K562 (cell line): ENCODE measurements at regions not wholly inside any gene's neighbourhood (a gene's known extent, or its start where the extent isn't known, plus 50 kb on each side); places are given as distances from the start of the nearest gene placed in this dataset.

Source experiments
- ATAC-seq: fragments of 200-7000 bp; cut with Tn5 transposase; 3 replicates; pipeline ENCODE4 v1.9.1; 2020; ENCODE audit warnings: moderate library complexity
- BruUV-seq: library from RNA; stranded (reverse); fragments of 400-500 nt; replicated peaks from 2 replicates; lab custom pipeline; 2021; lab: Mats Ljungman, UMichigan
- CTCF ChIA-PET: fragments of 300-600 bp; formaldehyde crosslinking; extraction: SDS; loops from one replicate; lab custom pipeline; 2021; ENCODE audit warnings: low intra/inter-chr PET ratio; lab: Yijun Ruan, JAX
- POLR2A ChIA-PET: fragments of 300-600, 350-650 bp; sonication (Branson Sonifier 250); formaldehyde crosslinking; extraction: SDS; loops from one replicate; lab custom pipeline; 2021; ENCODE audit warnings: antibody characterized with exemption, inconsistent platforms; lab: Yijun Ruan, JAX
- DNase-seq, 4 experiments: peaks; one replicate each; pipeline versions ENCODE4 v3.0.0 to v3.0.0-alpha.2; 2011 to 2018; ENCODE audit warnings: low spot score in 3 of 4, mixed read lengths in 3 of 4; ENCODE audit errors: extremely low read depth in 1 of 4
- FAIRE-seq: peaks from 2 replicates; lab custom pipeline; 2011; peaks lifted over from hg19 to GRCh38; lab: Jason Lieb, UNC
- H2AFZ ChIP-seq: 2 replicates; pipeline ENCODE4 v1.6.0; 2011; ENCODE audit warnings: low read depth, low read length, control low read depth, inconsistent platforms
- H3K27ac ChIP-seq: fragments of 200-600 bp; 3 replicates; pipeline ENCODE4 v1.8.0; 2011; ENCODE audit warnings: low read depth, mild to moderate bottlenecking, control low read depth, inconsistent platforms, low read length, moderate library complexity, mixed read lengths; ENCODE audit errors: extremely low read depth
- H3K27me3 ChIP-seq, 2 experiments: fragments of 300-600 bp in 1 of 2; 2 replicates in 1 of 2; 3 replicates in 1 of 2; pipeline versions ENCODE4 v1.6.0 to v1.8.0; 2011; ENCODE audit warnings: inconsistent platforms in 2 of 2, low read length in 2 of 2, mild to moderate bottlenecking in 1 of 2, mixed read lengths in 1 of 2, moderate library complexity in 1 of 2; ENCODE audit not compliant: control insufficient read depth in 2 of 2, insufficient read depth in 2 of 2
- H3K36me3 ChIP-seq: fragments of 300-600 bp; 3 replicates; pipeline ENCODE4 v1.8.0; 2011; ENCODE audit warnings: mild to moderate bottlenecking, low read length, inconsistent platforms; ENCODE audit not compliant: control insufficient read depth, insufficient read depth
- H3K4me1 ChIP-seq, 2 experiments: fragments of 200-600 bp in 1 of 2; replicated peaks in 1 of 2; 2 replicates in 1 of 2; 3 replicates in 1 of 2; pipeline versions ENCODE4 v1.5.1 to v1.8.0; 2011; ENCODE audit warnings: inconsistent platforms in 2 of 2, low read length in 2 of 2, mild to moderate bottlenecking in 1 of 2, mixed read lengths in 1 of 2, moderate library complexity in 1 of 2; ENCODE audit not compliant: control insufficient read depth in 2 of 2, insufficient read depth in 2 of 2
- H3K4me2 ChIP-seq: 2 replicates; pipeline ENCODE4 v1.6.1; 2011; ENCODE audit warnings: low read length, control low read depth, inconsistent platforms, mixed read lengths; ENCODE audit not compliant: insufficient read depth
- H3K4me3 ChIP-seq: fragments of 200-600 bp; sonication (generic), shearing (Covaris generic); 2 replicates; pipeline ENCODE4 v1.5.1; 2016; ENCODE audit warnings: control low read depth, inconsistent platforms
- H3K79me2 ChIP-seq: fragments of 200-600 bp; 3 replicates; pipeline ENCODE4 v1.8.0; 2011; ENCODE audit warnings: low read length, inconsistent platforms; ENCODE audit not compliant: control insufficient read depth, insufficient read depth
- H3K9ac ChIP-seq, 2 experiments: 2 replicates each; pipeline versions ENCODE4 v1.6.0 to v1.6.1; 2011; ENCODE audit warnings: low read depth in 2 of 2, low read length in 2 of 2, control low read depth in 1 of 2, inconsistent platforms in 1 of 2, mild to moderate bottlenecking in 1 of 2, mixed read lengths in 1 of 2; ENCODE audit not compliant: insufficient read depth in 1 of 2
- H3K9me1 ChIP-seq: one replicate; pipeline ENCODE4 v1.6.0; 2011; ENCODE audit warnings: inconsistent platforms, mild to moderate bottlenecking, low read length, moderate library complexity; ENCODE audit not compliant: control insufficient read depth, insufficient read depth
- H3K9me3 ChIP-seq: replicated peaks from 2 replicates; pipeline ENCODE4 v1.5.1; 2011; ENCODE audit warnings: low read depth, low read length, inconsistent platforms; ENCODE audit not compliant: control insufficient read depth, insufficient read depth
- H4K20me1 ChIP-seq: replicated peaks from 2 replicates; pipeline ENCODE4 v1.6.1; 2011; ENCODE audit warnings: low read length, inconsistent platforms, mixed read lengths; ENCODE audit not compliant: control insufficient read depth, insufficient read depth
- GTF2E2 ChIP-seq: fragments of 200-800 bp; sonication (Bioruptor generic); IDR thresholded peaks from 2 replicates; pipeline ENCODE4 v1.6.1; 2016; ENCODE audit warnings: missing genetic modification characterization, missing compliant biosample characterization
- PCBP2 ChIP-seq: fragments of 200-400 bp; formaldehyde crosslinking; IDR thresholded peaks from 2 replicates; pipeline ENCODE4 v1.6.1; 2018; ENCODE audit warnings: low read length, low read depth, mild to moderate bottlenecking, moderate library complexity; ENCODE audit not compliant: poor library complexity, severe bottlenecking
- USF2 ChIP-seq: sonication (generic); formaldehyde crosslinking; IDR thresholded peaks from 2 replicates; pipeline ENCODE4 v1.5.0; 2020; ENCODE audit warnings: missing genetic modification reagents
- WGBS: fragments of 100-300 bp; shearing (Covaris generic); methylation state at CpG from one replicate; pipeline ENCODE4 v1.1.6; 2016; ENCODE audit warnings: low coverage, mixed read lengths; ENCODE audit not compliant: insufficient coverage; ENCODE audit errors: missing lambda C conversion rate; 5-methylcytosine and 5-hydroxymethylcytosine counted together
- in situ Hi-C: fragments of 300-500 bp; cut with MboI; formaldehyde crosslinking; loops from 4 replicates; pipeline ENCODE4 v1.15.0; 2018; ENCODE audit warnings: inconsistent platforms, mixed read lengths
- intact Hi-C: fragments of 100-400 bp; cut with micrococcal nuclease; formaldehyde crosslinking; loops from 2 replicates; pipeline ENCODE4 v1.14.2; 2022
- TF ChIP-seq, protein P1 (sequence below): sonication (generic); formaldehyde crosslinking; IDR thresholded peaks from 2 replicates; pipeline ENCODE4 v1.9.0; 2022; ENCODE audit warnings: mild to moderate bottlenecking, missing genetic modification reagents

GRCh38 chr20:48209102-48209501 lies 423.8 kb upstream of the SULF2 start:
- H3K4me2 ChIP-seq: no peak overlapping the region
- intact Hi-C loops: no loop called here
- no peaks in the 10 kb centered on the region for H3K79me2 ChIP-seq
- no peaks in the 10 kb centered on the region for H3K36me3 ChIP-seq
- WGBS: 0% methylated on average over 2 of the region's 5 CpGs
- peaks cover 3 to 5% of the 10 kb centered on the region in 2 experiments; a peak in 2 of 5 replicates for H3K27me3 ChIP-seq
- H3K4me3 ChIP-seq: no peak overlapping the region
- no peak overlapping the region for H3K27ac ChIP-seq
- in situ Hi-C loops: no loop called here
- no TSS peak for BruUV-seq
- H3K9me3 ChIP-seq: no peaks in the 10 kb centered on the region
- ATAC-seq: no peak
- H3K9ac ChIP-seq: no peak overlapping the region
- DNase-seq: no peak
- H3K4me1 ChIP-seq: no peaks in the 10 kb centered on the region
- ChIA-PET POLR2A (no interaction called here), CTCF (no interaction called here)
- no peaks in the 10 kb centered on the region for H3K9me1 ChIP-seq
- TF ChIP-seq PCBP2: no peak
- no peak for TF ChIP-seq GTF2E2 (tag)
- TF ChIP-seq, protein P1, sequence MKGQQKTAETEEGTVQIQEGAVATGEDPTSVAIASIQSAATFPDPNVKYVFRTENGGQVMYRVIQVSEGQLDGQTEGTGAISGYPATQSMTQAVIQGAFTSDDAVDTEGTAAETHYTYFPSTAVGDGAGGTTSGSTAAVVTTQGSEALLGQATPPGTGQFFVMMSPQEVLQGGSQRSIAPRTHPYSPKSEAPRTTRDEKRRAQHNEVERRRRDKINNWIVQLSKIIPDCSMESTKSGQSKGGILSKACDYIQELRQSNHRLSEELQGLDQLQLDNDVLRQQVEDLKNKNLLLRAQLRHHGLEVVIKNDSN: peak; percentile 37
- TF ChIP-seq USF2 (CRISPR knock-in tag): peak; percentile 33; the same call in 1 of the 2 replicates
- H2AFZ ChIP-seq: no peak overlapping the region
- H4K20me1 ChIP-seq: peaks cover 5% of the 10 kb centered on the region; the same call in 1 of the 2 replicates
- FAIRE-seq: no peak
